ENCODE measurements at regions not wholly inside any gene's neighbourhood (a gene's known extent, or its start where the extent isn't known, plus 50 kb on each side); places are given as distances from the start of the nearest gene placed in this dataset.

DNA sequence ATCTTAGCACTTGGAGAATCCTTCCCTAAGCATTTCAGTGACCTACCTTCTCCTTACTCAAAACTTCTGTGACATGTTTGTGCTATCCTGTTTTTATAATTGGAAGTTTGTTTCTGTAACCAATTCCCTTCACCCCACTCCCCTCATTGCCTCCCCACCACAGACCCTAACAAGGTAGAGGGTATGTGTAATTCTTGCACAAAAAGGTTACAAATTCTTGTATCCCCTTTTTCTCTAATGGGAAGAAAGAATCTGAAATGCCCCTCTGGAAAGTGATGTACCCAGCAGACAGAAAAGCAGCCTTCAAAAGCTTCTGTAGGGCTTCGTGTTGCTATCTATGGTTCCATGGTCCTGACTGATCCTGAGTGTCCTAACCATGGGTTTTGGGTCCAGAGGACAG lies 111.7 kb upstream of the TMEM170B start:
- TF ChIP-seq, protein P1, sequence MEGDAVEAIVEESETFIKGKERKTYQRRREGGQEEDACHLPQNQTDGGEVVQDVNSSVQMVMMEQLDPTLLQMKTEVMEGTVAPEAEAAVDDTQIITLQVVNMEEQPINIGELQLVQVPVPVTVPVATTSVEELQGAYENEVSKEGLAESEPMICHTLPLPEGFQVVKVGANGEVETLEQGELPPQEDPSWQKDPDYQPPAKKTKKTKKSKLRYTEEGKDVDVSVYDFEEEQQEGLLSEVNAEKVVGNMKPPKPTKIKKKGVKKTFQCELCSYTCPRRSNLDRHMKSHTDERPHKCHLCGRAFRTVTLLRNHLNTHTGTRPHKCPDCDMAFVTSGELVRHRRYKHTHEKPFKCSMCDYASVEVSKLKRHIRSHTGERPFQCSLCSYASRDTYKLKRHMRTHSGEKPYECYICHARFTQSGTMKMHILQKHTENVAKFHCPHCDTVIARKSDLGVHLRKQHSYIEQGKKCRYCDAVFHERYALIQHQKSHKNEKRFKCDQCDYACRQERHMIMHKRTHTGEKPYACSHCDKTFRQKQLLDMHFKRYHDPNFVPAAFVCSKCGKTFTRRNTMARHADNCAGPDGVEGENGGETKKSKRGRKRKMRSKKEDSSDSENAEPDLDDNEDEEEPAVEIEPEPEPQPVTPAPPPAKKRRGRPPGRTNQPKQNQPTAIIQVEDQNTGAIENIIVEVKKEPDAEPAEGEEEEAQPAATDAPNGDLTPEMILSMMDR (IDR thresholded peaks at IDR 0.05): no peak
- no peak for TF ChIP-seq E2F4 (CRISPR knock-in tag; IDR thresholded peaks at IDR 0.05; ENCODE audit: borderline replicate concordance, low read depth)

Measured in WTC11 (cell line).